Ovary (tissue), 3 donors: ENCODE measurements at regions not wholly inside any gene's neighbourhood (a gene's known extent, or its start where the extent isn't known, plus 50 kb on each side); places are given as distances from the start of the nearest gene placed in this dataset.

Experiments used
- EP300 ChIP-seq: sonication (generic); formaldehyde crosslinking; IDR thresholded peaks from one replicate; pipeline ENCODE4 v1.6.1; 2017; ENCODE audit warnings: antibody characterized with exemption
- POLR2A ChIP-seq: fragments of 450-650 bp; IDR thresholded peaks from one replicate; pipeline ENCODE4 v1.6.1; 2017; ENCODE audit warnings: antibody characterized with exemption, mild to moderate bottlenecking, moderate library complexity
- TF ChIP-seq, protein P1 (sequence below), 3 donors: fragments of 450-650 bp in 2 of 3; fragments of 200-600 bp in 1 of 3; IDR thresholded peaks; one replicate each; pipeline versions ENCODE4 v1.5.1 to v1.8.0; 2016 to 2022; ENCODE audit warnings: antibody characterized with exemption in 3 of 3, mild to moderate bottlenecking in 1 of 3
- donor health status: DM: no; HTN: no; CAD: no.

DNA sequence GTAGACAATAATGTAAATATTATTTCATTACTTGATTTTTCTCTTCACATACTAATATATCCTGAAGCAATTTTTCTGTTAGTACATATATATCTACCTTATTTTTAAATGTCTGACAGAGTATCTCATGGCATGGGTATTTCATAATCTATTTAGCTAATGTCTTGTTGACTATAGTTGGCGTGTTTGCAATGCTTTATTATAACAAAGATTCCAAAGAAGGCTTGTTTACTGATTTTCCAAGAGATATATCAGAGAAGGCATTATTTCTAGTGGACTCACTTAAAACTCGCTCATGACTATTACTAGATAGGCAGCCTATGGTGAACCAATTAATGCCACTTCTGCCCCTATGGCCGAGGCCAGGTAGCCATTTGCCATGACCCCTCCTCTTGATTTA lies 152.4 kb upstream of the RORA start:
- TF ChIP-seq, protein P1, sequence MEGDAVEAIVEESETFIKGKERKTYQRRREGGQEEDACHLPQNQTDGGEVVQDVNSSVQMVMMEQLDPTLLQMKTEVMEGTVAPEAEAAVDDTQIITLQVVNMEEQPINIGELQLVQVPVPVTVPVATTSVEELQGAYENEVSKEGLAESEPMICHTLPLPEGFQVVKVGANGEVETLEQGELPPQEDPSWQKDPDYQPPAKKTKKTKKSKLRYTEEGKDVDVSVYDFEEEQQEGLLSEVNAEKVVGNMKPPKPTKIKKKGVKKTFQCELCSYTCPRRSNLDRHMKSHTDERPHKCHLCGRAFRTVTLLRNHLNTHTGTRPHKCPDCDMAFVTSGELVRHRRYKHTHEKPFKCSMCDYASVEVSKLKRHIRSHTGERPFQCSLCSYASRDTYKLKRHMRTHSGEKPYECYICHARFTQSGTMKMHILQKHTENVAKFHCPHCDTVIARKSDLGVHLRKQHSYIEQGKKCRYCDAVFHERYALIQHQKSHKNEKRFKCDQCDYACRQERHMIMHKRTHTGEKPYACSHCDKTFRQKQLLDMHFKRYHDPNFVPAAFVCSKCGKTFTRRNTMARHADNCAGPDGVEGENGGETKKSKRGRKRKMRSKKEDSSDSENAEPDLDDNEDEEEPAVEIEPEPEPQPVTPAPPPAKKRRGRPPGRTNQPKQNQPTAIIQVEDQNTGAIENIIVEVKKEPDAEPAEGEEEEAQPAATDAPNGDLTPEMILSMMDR (IDR thresholded peaks at IDR 0.05), result no peak
- no peak for TF ChIP-seq POLR2A
- TF ChIP-seq EP300, result no peak
